RPMI7951 (cell line): ENCODE measurements at regions not wholly inside any gene's neighbourhood (a gene's known extent, or its start where the extent isn't known, plus 50 kb on each side); places are given as distances from the start of the nearest gene placed in this dataset.
A peak's percentile ranks its signal among the peaks of the same experiment; 100 is the strongest.

Experiments used
- DNase-seq: peaks from one replicate; pipeline ENCODE4 v3.0.0-alpha.2; 2012; ENCODE audit warnings: low read depth

DNA sequence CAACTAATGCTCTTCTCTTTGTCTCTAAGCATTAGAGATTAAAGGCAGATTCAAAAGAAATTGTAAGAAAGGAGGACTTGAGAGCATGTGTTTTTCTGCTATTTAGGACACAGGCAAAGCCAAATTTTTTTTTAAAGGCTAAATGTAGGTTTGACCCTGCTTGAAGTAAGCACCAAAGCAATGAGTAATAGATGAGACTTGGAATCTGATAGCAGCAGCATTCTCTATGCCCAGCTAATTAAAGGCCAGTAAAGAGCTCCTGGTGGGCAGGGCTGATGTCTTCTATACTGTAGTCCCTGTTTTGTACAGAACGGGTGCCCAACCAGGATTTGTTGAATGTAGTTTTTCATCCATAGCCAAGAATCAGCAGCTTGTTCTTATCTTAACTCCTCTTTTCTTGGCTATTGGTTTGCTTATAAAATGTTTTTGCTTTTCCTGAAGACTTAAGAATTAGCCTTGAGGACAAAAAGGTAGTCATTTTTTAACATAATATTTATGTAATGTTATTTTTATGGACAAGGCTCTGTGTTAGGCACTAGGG, 179.6 kb downstream of the LMO4 start:
- no peak for DNase-seq

DNA sequence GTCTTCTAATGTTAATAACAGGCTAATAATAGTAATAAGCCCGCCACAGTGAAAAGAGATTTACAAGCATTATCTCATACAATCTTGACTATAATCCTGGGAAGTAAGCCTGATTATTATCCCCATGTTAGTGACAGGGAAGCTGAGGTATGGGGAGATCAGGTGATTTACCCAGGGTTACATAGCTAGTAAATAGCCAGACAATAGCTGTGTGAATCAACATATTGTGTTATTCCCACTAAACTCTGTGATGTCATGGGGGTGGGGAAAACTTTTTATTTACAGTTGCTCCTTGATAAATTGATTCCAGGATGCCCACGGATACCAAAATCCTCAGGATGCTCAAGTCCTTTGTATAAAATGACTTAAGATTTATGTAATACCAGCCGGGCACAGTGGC, 181.9 kb downstream of the LMO4 start:
- DNase-seq: no peak

DNA sequence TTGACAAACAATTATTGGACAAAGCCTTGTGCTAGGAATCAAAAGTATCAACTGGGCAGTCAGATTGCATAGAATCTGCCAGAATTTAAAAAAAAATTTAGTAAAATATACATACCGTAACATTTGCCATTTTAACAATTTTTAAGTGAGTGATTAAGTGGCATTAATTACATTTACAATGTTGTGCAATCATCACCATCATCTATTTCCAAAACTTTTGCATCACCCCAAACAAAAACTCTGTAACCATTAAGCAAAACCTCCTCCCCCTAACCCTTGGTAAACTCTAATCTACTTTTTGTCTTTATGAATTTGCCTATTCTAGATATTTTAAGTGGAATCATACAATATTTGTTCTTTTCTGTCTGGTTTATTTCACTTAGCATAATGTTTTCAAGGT, 182.8 kb downstream of the LMO4 start:
- no peak for DNase-seq

DNA sequence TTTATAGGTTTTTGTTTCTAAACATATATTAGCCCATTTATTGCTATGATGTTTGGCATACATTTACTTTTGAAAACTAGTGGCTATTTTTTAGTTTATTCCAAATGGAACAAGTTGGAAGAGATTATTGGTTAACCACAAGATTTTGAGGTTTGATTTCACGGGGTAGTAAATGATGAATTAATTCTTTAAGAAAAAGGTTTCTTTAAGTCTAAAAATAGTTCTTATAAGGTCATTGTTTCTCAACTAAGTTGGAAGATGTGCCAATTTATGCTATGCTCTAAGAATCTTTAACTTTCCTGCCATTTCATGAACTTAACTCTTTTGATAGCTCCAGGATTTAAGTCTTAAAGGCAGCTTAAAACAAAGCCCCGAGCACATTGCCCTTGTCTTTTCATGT, 183.8 kb downstream of the LMO4 start:
- DNase-seq: no peak

DNA sequence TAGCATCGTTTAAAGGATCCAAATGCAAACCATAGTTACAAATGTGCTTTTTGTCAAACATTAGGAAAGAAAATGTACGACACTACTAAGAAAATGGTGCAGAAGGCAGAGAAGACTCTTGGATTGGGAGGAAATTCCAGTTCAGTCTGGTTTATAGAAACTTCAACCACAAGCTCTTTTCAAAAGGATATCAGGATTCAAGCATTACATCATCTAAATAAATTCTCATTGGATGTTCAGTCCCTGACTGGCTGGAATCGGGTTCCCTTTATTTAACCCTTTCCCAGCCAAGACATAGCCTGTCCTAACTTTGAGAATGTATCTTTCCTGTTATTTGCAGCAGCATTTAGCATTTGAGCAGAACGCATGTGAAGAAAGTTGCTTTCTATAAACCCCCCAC, 184.6 kb downstream of the LMO4 start:
- DNase-seq: peak; percentile 24

DNA sequence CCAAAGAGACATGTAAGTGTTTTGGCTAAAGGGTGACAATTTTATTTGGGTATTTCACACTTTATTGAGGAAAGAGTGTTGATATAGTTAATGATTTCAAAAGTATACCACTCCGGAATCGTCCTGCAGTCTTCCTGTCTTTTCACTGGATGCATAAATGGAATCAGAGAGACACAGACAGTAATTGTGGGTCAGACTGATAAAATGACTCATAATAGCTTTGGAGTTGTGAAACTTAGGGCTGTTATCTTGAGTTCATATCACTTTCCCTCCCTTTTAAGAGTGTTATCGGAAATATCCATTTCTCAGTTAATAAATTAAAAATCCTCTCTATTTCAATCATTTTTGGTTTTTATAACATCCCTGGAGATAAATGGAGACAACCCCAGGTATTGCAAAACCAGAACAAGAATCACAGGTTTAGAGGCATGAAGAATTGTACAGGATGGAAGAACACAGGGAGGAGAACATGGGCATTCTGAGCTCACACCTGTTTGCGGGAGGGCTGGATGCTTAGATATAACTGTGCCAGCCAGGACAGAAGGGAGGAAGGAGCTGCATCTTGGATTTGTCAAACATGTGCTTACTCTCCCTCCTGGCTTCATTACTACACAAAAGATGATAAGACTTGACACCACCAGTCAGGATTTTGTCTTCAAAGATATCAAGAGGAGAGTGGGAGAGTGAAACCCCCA, 185.4 kb downstream of the LMO4 start:
- DNase-seq: peak; percentile 15

DNA sequence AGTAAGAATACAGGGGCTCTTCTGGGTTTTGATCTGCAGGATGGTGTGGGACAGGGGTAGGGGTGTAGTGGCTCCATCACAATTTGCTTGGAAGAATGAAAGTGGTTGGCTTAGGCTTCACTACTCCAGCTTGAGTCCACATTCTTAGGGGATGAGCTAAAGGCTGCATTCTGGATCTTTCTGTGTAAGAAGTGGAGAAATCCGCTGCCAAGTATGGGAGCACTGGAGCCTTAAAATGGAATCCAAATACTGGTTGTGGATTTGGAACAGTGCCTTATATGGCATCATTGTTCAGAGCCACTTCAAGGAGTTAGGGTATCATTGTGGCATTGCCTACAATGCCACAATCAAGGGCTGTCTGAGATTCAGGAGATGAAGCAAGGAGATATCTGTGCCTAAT, 187.1 kb downstream of the LMO4 start:
- no peak for DNase-seq

DNA sequence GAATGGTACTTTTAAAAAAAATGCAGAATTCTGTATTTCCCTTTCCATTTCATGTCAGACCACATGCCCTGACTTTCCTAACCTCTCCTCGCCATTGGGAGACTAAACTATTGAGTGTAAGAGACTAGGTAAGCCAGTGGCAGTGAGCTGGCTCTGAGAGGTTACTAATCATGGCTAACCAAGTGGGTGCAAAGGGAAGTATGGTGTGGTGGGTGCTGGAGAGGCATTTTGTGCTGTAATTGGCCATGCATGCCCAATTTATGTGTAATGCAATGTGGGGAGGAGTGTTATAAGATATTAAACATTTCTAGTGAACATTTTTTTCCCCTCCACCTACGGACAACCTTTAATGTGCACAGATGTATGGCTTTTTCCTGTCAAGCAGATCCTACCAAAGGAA, 190.1 kb downstream of the LMO4 start:
- no peak for DNase-seq

DNA sequence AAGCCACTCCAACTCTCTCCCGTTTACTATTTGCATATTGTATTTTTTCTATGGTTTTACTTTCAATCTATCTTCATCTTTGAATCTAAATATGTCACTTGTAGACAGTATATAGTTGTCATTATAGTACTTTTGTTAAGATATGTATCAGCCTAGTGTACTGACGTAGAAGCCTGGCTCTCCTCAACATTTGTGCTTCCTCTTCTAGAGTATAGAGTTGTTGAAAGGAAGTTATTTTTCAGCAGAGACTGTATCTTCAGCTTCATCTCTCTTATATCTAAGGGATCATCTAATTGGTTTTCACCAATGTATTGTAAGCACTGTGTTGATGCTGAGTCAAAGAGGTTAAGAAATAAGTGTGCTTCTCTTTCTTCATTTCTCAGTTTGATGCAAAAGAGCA, 192.8 kb downstream of the LMO4 start:
- no peak for DNase-seq

DNA sequence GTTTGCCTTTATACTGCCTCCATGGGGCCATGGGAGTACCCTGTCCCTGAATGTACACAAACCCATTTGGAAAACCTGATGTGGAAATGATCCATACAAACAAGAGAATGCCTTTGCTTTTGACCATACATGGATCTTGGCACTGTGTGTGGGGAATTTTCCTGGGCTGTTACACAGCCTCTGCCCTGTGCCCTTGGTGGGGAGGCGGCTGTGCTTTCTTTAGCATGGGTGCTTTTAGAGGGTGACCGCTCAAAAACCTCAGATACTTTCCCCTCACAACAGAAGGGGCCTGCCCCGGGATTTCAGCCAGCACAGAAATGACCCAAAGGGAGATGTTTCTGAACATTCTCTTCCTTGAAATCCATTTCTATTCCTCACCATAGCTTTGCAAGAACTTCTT, 194.8 kb downstream of the LMO4 start:
- no peak for DNase-seq

DNA sequence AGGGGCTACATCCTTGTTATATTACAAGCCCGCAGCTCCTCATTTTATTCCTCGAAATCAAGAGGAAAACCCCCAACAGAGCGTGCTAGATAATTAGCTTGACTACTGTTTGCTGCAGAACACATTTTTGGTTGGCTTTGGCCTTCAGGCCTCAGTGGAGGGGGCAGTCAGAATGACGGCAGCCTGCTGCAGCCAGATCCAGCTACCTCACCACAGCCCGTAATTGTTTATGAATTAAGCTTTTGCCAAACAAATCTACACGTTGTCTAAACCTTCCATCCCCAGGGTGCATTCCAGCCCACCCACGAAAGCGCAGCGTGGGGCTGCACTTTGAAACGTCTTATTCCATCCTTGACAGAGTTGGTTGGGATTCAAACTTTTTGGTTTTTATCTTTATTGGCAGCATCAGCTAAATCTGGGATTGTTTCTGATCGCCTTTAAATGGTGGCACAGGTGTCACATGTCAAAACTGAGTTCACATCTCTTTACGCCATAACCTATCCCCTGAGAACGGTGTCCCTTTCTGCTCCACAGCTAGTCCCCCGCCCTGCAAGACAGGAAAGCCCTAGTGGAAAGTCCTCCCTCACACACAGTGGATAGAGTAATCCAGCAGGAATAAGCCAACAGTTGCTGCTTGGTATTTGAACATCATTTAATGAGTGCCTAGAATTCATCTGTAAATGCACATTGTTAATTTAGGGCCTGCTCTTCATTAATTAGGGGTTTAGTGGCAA, 195.5 kb downstream of the LMO4 start:
- DNase-seq: no peak

DNA sequence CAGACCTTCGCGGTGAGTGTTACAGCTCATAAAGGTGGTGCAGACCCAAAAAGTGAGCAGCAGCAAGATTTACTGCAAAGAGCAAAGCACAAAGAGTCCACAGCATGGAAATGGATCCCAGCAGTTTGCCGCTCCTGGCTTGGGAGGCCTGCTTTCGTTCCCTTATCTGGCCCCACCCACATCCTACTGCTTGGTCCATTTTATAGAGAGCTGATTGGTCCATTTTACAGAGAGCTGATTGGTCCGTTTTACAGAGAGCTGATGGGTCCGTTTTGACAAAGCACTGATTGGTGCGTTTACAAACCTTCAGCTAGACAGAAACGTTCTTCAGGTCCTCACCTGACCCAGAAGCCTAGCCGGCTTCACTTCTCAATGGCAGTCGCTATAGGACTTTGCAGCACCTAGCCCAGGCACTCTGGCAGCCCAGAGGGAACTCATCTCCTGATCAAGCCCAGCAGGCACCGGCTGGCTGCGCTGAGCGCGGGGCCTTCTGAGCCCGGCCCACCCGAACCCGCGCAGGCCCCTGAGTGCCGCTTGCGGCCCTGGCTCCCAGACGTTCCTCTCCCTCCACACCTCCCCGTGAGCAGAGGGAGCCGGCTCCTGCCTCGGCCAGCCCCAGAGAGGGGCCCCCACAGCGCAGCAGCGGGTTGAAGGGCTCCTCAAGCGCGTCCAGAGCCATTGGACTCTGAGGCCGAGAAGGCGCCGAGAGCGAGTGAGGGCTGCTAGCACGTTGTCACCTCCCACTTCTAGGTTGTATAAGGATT, 200.3 kb downstream of the LMO4 start:
- DNase-seq: no peak

DNA sequence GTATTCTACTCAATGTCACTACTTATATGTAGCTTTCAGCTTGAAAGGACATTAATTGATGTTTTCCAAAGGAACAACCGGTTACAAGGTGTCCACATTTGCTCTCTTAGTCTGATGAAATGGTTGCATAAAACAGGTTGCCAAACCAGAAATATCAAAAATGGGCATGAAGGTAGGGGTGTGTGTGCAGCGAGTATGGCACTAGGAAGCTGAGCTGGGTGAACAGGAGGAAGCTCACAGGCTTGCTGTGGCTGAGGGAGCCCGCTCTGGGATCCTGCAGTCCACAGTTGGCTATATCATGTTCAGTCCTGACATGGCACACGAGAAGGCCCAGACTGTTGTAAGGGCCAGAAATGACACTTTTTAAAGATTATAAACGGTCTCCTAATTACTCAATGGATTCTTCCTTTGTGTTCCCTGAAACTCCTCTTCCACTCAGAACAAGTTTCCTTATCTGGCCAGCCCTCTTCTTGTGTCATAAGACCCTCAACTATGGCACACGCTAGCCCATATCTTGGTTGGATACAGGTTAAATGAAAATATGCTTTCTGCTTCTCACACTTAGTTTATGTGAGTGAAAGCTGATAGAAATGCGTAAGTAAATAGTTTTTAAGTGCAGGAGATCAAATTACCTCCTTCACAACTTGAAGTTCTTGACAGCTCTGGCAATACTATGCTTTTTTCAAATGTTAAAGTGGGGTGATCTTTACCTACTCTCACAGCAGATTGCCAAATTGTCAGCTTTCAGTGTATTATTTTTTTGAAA, 201.5 kb downstream of the LMO4 start:
- DNase-seq: no peak

DNA sequence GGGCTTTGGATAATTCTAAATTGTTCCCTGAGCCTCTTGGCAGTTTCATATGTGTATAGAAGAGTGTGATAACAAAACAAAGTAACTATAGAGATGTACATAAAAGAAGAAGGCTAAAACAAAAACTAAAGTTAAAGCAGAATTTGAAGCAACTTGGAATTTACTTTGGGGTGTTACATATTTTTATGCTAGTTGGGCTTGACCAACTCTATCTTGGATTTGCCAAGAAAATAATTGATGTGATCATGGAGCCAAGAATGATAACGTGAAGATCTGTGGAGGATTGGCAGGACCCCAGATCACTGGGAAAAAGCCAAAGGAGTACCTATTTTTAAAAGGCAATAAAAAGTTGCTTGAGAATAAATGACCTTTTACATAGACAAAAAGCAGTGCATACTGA, 206.9 kb downstream of the LMO4 start:
- DNase-seq: no peak

DNA sequence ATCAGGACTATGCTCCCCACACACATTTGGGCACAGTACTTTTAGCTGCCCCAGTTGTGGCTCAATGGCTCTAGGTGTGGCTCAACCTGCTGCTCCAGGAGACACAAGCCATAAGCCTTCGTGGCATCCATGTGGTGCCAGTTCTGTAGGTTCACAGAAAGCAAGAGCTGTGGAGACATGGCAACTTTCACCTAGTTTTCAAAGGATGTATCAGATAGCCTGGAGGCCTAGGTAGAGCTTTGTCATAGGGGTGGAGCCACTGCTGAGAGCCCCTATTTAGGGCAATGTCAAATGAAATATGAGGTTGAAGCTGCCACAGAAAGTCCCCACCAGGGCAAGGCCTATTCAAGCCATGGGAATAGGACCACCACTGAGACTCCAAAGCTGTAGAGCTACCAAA, 210.5 kb downstream of the LMO4 start:
- no peak for DNase-seq

DNA sequence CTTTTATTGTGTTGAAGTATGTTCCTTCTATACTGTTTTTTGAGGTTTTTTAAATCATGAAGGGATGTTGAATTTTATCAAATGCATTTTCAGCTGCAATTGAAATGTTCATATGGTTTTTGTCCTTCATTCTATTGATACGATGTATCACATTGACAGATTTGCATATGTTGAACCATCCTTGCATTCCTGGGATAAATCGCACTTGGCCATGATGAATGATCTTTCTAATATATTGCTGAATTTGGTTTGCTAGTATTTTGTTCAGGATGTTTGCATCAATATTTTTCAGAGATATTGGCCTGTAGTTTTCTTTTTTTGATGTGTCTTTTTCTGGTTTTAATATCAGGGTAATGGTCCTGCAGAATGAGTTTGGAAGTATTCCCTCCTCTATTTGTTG, 214.0 kb downstream of the LMO4 start:
- no peak for DNase-seq

DNA sequence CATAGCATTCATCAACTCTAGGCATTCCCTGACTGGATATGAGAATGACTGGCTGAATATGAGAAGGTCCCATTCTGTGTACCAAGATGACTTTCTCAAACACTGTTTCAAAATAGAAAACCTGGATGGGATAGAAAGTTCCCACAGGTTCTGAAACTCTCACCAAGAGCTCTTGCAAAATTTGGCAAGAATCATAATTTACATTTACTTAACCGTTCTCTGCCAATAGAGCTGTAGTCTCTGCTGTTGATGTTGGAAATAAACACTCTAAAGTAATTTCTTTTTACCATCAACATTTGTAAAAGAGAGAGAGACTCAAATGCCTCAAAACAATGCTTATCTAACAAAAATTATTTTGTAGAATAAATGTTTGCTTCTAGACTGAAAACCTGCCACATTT, 221.1 kb downstream of the LMO4 start:
- DNase-seq: no peak

DNA sequence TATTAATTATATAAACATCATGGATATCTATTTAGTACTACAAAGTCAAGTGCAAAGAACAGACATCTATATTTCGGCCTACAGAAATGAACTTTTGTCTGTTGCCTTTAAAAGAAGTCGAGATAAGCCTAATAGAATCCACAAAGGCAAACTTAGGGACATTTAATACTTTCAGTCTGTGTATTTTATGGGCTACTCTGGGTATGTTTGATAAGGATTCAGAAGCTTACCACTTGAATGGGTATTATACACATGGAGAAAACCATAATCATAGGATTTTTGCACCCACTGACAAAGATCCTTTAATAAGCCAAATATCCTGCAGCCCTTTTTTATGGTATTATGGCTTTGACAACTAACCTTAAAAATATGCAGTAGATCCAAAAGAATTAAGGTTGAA, 224.8 kb downstream of the LMO4 start:
- no peak for DNase-seq

DNA sequence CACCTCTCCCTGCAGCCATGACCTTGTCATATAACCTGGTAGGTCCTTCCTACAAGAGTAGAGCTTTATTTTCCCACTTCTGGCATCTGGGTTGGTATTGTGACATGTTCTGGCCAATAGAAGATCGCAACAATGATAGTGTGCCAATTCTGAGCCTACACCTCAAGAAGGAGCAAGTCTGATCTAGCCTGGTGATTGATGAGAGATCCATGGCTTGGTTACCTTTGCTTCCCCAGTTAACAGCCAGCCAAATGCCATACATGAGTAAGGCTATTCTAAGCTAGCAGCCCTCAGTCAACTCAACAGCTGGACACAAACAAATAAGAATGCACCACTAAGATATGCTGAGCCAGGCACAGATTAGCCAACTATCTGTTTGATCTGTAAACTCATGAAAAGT, 226.7 kb downstream of the LMO4 start:
- no peak for DNase-seq

DNA sequence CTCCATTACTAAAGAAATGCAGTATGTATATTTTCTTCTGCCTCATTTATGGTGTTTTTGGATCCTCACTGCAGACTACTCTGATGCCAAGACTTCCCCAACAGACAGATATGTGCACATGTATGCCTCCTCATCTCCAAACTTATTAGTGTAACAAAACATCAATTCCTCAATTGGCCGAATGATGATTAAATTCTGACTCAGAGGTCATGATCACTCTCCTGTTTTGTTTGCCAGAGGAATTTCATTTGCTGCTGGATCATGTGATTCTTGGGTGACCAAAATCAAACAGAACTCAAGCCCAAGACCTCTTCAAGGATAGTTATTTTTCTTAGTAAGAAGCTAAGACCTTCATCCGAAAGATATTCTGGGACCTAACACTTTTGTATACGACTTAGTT, 227.6 kb downstream of the LMO4 start:
- no peak for DNase-seq

DNA sequence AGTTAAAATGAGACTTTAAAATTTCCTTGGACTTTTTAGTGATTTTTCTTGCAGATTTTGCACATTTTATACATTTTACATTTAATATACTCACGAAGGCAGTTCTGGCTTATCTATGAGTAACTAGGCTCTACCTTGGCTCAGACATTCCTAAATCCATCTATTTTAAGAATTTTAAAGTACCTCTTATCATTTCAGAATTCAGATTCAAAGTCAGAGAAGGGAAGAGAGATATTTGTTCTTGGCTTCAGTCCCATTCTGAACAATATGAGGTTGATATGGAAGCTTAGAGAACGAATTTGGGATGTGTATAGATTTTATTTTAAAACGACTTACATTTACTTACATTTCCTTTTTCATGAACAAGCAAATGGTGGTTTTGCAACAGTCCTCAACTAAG, 230.2 kb downstream of the LMO4 start:
- DNase-seq: no peak

DNA sequence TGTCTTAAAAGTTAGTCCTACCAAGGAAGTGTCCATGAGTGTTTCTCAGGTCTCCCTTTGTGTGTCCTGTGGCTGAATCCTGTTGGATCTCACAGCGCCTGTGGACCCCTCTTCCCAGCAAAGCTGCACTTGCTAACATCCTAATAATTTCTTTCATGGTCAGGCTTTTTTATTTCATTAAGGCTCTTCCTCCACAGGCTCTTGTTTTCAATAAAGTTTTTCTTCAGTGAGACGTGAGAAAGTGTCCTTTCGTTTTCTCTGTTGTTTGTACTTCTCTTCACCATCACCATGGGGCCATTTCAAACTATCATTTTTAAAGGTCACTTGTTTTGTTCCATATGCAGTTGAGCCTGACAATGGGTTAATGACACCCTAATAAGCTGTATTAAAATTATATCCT, 231.5 kb downstream of the LMO4 start:
- no peak for DNase-seq
